Islet of Langerhans (tissue), 1 donor: ENCODE measurements at regions not wholly inside any gene's neighbourhood (a gene's known extent, or its start where the extent isn't known, plus 50 kb on each side); places are given as distances from the start of the nearest gene placed in this dataset.

ENCODE experiments used
- FAIRE-seq: peaks from one replicate; lab custom pipeline; 2011; peaks lifted over from hg19 to GRCh38; lab: Jason Lieb, UNC

- peak; percentile 56 for FAIRE-seq
These were observed 134.9 kb upstream of the HSD17B12 start for GRCh38 chr11:43545610-43546009.

- no peak for FAIRE-seq
These were observed 133.7 kb upstream of the HSD17B12 start for GRCh38 chr11:43546561-43547429.

- no peak for FAIRE-seq
These were observed 133.1 kb upstream of the HSD17B12 start for GRCh38 chr11:43547430-43547831.

GRCh38 chr11:43547889-43548381, 132.6 kb upstream of the HSD17B12 start:
- no peak for FAIRE-seq

GRCh38 chr11:43548916-43549315, 131.6 kb upstream of the HSD17B12 start:
- FAIRE-seq, result no peak

- no peak for FAIRE-seq
These were observed 130.9 kb upstream of the HSD17B12 start for GRCh38 chr11:43549624-43550023.

- FAIRE-seq, result no peak
These were observed 129.8 kb upstream of the HSD17B12 start for GRCh38 chr11:43550714-43551113.

- FAIRE-seq, result no peak
These were observed 126.4 kb upstream of the HSD17B12 start for GRCh38 chr11:43554148-43554473.

GRCh38 chr11:43555186-43555585, 125.4 kb upstream of the HSD17B12 start:
- FAIRE-seq, result no peak

GRCh38 chr11:43555816-43556611, 124.5 kb upstream of the HSD17B12 start:
- FAIRE-seq, result peak; percentile 97

GRCh38 chr11:43556612-43557375, 123.7 kb upstream of the HSD17B12 start:
- FAIRE-seq, result no peak

- no peak for FAIRE-seq
These were observed 122.9 kb upstream of the HSD17B12 start for GRCh38 chr11:43557553-43558110.

GRCh38 chr11:43558146-43558545, 122.4 kb upstream of the HSD17B12 start:
- FAIRE-seq, result no peak

- no peak for FAIRE-seq
These were observed 121.9 kb upstream of the HSD17B12 start for GRCh38 chr11:43558556-43559127.

GRCh38 chr11:43561832-43562231, 118.7 kb upstream of the HSD17B12 start:
- no peak for FAIRE-seq

GRCh38 chr11:43567396-43567975, 113.1 kb upstream of the HSD17B12 start:
- FAIRE-seq, result peak; percentile 94

GRCh38 chr11:43573233-43573632, 107.3 kb upstream of the HSD17B12 start:
- FAIRE-seq, result peak; percentile 79

GRCh38 chr11:43573873-43574272, 106.7 kb upstream of the HSD17B12 start:
- FAIRE-seq, result no peak

GRCh38 chr11:43574411-43574810, 106.1 kb upstream of the HSD17B12 start:
- FAIRE-seq, result no peak

- no peak for FAIRE-seq
These were observed 105.3 kb upstream of the HSD17B12 start for GRCh38 chr11:43574949-43575912.
